ENCODE measurements at regions not wholly inside any gene's neighbourhood (a gene's known extent, or its start where the extent isn't known, plus 50 kb on each side); places are given as distances from the start of the nearest gene placed in this dataset.

DNA sequence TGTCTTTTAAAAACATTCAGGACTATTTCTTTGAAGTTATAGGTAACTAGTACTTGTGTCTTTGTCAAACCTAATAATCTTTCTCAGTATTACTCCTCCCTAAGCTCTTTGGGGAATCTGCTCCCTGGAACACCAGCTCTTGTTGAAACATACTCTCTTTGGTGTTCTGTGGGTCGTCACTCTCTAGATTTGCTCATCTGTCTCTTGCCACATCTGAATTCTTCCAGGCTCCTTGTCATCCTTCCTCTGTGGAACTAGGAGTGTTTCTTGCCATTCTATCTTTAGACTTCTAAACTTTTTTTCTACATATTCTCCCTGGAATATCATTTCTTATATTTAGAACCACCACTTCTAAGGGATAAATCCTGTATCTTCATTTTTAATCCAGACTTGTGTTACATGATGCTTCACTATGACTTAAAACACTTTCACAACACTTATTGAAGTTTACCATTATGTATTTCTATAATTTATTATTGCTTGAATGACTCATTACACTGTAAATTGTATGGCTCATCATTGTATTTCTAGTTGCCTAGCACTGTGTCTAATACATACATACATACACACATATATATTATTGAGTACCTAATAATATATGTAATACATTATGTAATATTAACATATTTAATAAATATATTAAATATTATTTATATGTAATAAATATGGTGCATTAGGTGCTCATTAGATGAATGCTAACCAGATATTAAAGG lies 186.1 kb downstream of the TMA16 start:
- TF ChIP-seq, protein P1, sequence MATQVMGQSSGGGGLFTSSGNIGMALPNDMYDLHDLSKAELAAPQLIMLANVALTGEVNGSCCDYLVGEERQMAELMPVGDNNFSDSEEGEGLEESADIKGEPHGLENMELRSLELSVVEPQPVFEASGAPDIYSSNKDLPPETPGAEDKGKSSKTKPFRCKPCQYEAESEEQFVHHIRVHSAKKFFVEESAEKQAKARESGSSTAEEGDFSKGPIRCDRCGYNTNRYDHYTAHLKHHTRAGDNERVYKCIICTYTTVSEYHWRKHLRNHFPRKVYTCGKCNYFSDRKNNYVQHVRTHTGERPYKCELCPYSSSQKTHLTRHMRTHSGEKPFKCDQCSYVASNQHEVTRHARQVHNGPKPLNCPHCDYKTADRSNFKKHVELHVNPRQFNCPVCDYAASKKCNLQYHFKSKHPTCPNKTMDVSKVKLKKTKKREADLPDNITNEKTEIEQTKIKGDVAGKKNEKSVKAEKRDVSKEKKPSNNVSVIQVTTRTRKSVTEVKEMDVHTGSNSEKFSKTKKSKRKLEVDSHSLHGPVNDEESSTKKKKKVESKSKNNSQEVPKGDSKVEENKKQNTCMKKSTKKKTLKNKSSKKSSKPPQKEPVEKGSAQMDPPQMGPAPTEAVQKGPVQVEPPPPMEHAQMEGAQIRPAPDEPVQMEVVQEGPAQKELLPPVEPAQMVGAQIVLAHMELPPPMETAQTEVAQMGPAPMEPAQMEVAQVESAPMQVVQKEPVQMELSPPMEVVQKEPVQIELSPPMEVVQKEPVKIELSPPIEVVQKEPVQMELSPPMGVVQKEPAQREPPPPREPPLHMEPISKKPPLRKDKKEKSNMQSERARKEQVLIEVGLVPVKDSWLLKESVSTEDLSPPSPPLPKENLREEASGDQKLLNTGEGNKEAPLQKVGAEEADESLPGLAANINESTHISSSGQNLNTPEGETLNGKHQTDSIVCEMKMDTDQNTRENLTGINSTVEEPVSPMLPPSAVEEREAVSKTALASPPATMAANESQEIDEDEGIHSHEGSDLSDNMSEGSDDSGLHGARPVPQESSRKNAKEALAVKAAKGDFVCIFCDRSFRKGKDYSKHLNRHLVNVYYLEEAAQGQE (IDR thresholded peaks at IDR 0.05): no peak
- TF ChIP-seq, protein P2, sequence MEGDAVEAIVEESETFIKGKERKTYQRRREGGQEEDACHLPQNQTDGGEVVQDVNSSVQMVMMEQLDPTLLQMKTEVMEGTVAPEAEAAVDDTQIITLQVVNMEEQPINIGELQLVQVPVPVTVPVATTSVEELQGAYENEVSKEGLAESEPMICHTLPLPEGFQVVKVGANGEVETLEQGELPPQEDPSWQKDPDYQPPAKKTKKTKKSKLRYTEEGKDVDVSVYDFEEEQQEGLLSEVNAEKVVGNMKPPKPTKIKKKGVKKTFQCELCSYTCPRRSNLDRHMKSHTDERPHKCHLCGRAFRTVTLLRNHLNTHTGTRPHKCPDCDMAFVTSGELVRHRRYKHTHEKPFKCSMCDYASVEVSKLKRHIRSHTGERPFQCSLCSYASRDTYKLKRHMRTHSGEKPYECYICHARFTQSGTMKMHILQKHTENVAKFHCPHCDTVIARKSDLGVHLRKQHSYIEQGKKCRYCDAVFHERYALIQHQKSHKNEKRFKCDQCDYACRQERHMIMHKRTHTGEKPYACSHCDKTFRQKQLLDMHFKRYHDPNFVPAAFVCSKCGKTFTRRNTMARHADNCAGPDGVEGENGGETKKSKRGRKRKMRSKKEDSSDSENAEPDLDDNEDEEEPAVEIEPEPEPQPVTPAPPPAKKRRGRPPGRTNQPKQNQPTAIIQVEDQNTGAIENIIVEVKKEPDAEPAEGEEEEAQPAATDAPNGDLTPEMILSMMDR (IDR thresholded peaks at IDR 0.05): no peak
- TF ChIP-seq RCOR1 (IDR thresholded peaks at IDR 0.05; ENCODE audit: low read depth, low read length): no peak
- TF ChIP-seq JUNB (IDR thresholded peaks at IDR 0.05): no peak
- TF ChIP-seq RARB (CRISPR knock-in tag; IDR thresholded peaks at IDR 0.05): no peak
- no peak for TF ChIP-seq JUN (IDR thresholded peaks at IDR 0.05)
- no peak for TF ChIP-seq RAD21 (conservative IDR thresholded peaks at IDR 0.05 in 1 of 2, IDR thresholded peaks at IDR 0.05 in 1 of 2)
- no peak for TF ChIP-seq ZSCAN20 (CRISPR knock-in tag; IDR thresholded peaks at IDR 0.05)
- TF ChIP-seq, protein P3, sequence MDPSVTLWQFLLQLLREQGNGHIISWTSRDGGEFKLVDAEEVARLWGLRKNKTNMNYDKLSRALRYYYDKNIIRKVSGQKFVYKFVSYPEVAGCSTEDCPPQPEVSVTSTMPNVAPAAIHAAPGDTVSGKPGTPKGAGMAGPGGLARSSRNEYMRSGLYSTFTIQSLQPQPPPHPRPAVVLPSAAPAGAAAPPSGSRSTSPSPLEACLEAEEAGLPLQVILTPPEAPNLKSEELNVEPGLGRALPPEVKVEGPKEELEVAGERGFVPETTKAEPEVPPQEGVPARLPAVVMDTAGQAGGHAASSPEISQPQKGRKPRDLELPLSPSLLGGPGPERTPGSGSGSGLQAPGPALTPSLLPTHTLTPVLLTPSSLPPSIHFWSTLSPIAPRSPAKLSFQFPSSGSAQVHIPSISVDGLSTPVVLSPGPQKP (IDR thresholded peaks at IDR 0.05; ENCODE audit: low read depth, low read length): no peak

Data from A549 (cell line).